ENCODE measurements at regions not wholly inside any gene's neighbourhood (a gene's known extent, or its start where the extent isn't known, plus 50 kb on each side); places are given as distances from the start of the nearest gene placed in this dataset.

DNA sequence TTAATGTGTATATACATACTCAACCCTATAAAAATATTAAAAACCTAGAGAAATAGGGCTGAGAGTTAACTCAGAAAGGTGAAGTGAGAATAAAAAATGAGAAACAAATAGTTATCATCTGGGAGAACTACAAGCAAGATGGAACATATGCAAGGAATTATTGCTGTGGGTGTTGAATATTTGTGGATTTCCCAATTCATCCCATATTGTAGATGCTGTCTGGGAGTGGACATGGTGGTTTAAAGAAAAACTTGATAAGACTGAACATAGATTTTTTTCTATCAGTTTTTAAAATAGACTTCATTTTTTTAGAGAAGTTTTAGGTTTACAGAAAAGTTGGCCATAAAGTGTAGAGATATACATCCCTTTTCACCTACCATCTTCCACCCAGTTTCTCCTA lies 263.5 kb downstream of the SPATA31D1 start:
- Mint-ChIP-seq H3K9me3 (peaks cover 0 to 3% (median 2%) of the 10 kb centered on the region in 7 donors), H3K27me3 (ENCODE audit: low read depth in 3 of 3) (no peaks in the 10 kb centered on the region), H3K4me3 (no peak overlapping the region), H3K4me1 (peaks cover 11% of the 10 kb centered on the region), H3K36me3 (no peaks in the 10 kb centered on the region), H3K27ac (no peak overlapping the region)
- intact Hi-C loops (cut with micrococcal nuclease) = no loop called here
- TF ChIP-seq, protein P1, sequence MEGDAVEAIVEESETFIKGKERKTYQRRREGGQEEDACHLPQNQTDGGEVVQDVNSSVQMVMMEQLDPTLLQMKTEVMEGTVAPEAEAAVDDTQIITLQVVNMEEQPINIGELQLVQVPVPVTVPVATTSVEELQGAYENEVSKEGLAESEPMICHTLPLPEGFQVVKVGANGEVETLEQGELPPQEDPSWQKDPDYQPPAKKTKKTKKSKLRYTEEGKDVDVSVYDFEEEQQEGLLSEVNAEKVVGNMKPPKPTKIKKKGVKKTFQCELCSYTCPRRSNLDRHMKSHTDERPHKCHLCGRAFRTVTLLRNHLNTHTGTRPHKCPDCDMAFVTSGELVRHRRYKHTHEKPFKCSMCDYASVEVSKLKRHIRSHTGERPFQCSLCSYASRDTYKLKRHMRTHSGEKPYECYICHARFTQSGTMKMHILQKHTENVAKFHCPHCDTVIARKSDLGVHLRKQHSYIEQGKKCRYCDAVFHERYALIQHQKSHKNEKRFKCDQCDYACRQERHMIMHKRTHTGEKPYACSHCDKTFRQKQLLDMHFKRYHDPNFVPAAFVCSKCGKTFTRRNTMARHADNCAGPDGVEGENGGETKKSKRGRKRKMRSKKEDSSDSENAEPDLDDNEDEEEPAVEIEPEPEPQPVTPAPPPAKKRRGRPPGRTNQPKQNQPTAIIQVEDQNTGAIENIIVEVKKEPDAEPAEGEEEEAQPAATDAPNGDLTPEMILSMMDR (IDR thresholded peaks at IDR 0.05) = no peak
- H3K27ac ChIP-seq (ENCODE audit: low read depth in 1 of 2, low read length in 2 of 2) = no peak overlapping the region
- no peak overlapping the region for H2AFZ ChIP-seq (ENCODE audit: insufficient read depth, low read depth, low read length, poor library complexity, severe bottlenecking)
- H3K9ac ChIP-seq (ENCODE audit: insufficient read depth, low read length, poor library complexity, severe bottlenecking) = no peak overlapping the region
- no peak overlapping the region for H3K4me2 ChIP-seq (replicated peaks; ENCODE audit: extremely low read depth, low read length, poor library complexity, severe bottlenecking)
- H3K79me2 ChIP-seq (ENCODE audit: insufficient read depth, low read length) = no peaks in the 10 kb centered on the region
- no peaks in the 10 kb centered on the region for H4K20me1 ChIP-seq (ENCODE audit: insufficient read depth, low read length)
- H3K4me3 ChIP-seq (replicated peaks in 1 of 3; ENCODE audit: low read depth in 2 of 3, low read length in 3 of 3) = no peak overlapping the region
- H3K4me1 ChIP-seq (ENCODE audit: control insufficient read depth in 1 of 2, insufficient read depth in 2 of 2, low read length in 2 of 2) = peaks cover 6 to 7% of the 10 kb centered on the region in 2 donors
- H3K36me3 ChIP-seq (replicated peaks in 1 of 2; ENCODE audit: control insufficient read depth in 1 of 2, insufficient read depth in 2 of 2, low read length in 2 of 2) = no peaks in the 10 kb centered on the region
- H3K27me3 ChIP-seq (ENCODE audit: control insufficient read depth in 2 of 2, insufficient read depth in 2 of 2, low read length in 2 of 2) = no peaks in the 10 kb centered on the region
- H3K9me3 ChIP-seq (replicated peaks in 1 of 2; ENCODE audit: control insufficient read depth in 1 of 2, insufficient read depth in 1 of 2, low read length in 2 of 2) = no peaks in the 10 kb centered on the region
- DNase-seq = no peak

DNA sequence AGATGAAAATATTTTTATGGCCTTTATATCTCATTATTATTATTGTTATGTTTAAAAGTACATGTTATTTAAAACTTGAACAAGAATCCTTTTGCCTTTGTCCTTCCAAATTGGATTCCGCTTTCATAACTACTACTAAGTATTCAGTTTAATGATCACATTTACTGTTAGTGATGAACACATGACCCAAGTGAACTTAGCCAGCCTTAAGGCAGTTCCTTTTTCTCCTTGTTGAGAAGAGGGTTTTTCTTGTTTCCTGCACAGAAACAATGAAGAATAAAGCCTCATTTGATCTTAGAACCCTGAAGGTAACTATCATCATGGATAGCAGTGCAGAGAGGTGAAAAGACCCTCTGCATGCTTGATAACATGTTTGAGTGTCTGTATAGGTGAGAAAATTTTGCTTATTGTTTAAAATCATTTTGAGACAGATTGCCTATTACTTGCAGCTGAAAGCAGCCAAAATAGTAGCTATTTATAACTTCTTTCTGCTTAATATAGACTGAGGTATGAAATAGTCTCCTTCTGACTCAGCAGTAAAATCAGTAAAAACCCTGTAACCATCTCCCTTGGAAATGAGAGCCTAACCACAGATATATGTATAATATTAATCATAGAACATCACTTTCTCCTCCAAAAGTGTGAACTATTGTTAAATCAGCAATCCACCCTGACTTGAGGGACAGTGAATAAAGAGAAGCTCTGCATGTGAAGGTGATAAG lies 266.2 kb downstream of the SPATA31D1 start:
- Mint-ChIP-seq H3K4me1 (peaks cover 1% of the 10 kb centered on the region), H3K27me3 (ENCODE audit: low read depth in 3 of 3) (no peaks in the 10 kb centered on the region), H3K36me3 (no peaks in the 10 kb centered on the region), H3K4me3 (no peak overlapping the region), H3K9me3 (peaks cover 0 to 7% (median 3%) of the 10 kb centered on the region in 7 donors), H3K27ac (no peak overlapping the region)
- Histone ChIP-seq H3K27me3 (ENCODE audit: control insufficient read depth in 2 of 2, insufficient read depth in 2 of 2, low read length in 2 of 2) (no peaks in the 10 kb centered on the region), H3K36me3 (replicated peaks in 1 of 2; ENCODE audit: control insufficient read depth in 1 of 2, insufficient read depth in 2 of 2, low read length in 2 of 2) (no peaks in the 10 kb centered on the region), H3K27ac (ENCODE audit: low read depth in 1 of 2, low read length in 2 of 2) (no peak overlapping the region), H4K20me1 (ENCODE audit: insufficient read depth, low read length) (no peaks in the 10 kb centered on the region), H3K9ac (ENCODE audit: insufficient read depth, low read length, poor library complexity, severe bottlenecking) (no peak overlapping the region), H3K4me2 (replicated peaks; ENCODE audit: extremely low read depth, low read length, poor library complexity, severe bottlenecking) (no peak overlapping the region), H3K9me3 (replicated peaks in 1 of 2; ENCODE audit: control insufficient read depth in 1 of 2, insufficient read depth in 1 of 2, low read length in 2 of 2) (no peaks in the 10 kb centered on the region), H2AFZ (ENCODE audit: insufficient read depth, low read depth, low read length, poor library complexity, severe bottlenecking) (no peak overlapping the region), H3K4me1 (ENCODE audit: control insufficient read depth in 1 of 2, insufficient read depth in 2 of 2, low read length in 2 of 2) (no peaks in the 10 kb centered on the region), H3K4me3 (replicated peaks in 1 of 3; ENCODE audit: low read depth in 2 of 3, low read length in 3 of 3) (no peak overlapping the region), H3K79me2 (ENCODE audit: insufficient read depth, low read length) (no peaks in the 10 kb centered on the region)
- no peak for DNase-seq
- no CpG with 5 or more reads among the region's 1 CpG for WGBS (ENCODE audit: insufficient coverage)
- TF ChIP-seq, protein P1 (IDR thresholded peaks at IDR 0.05) = no peak
- intact Hi-C loops (cut with micrococcal nuclease) = no loop called here

Data from CD14-positive monocyte (primary cell).